DOHH2 (cell line): ENCODE measurements at regions not wholly inside any gene's neighbourhood (a gene's known extent, or its start where the extent isn't known, plus 50 kb on each side); places are given as distances from the start of the nearest gene placed in this dataset.

Experiments
- H3F3A ChIP-seq: fragments of 200-600 bp; sonication (generic), shearing (Covaris generic); 2 replicates; pipeline ENCODE4 v1.6.0; 2016; ENCODE audit warnings: antibody characterized with exemption, mild to moderate bottlenecking; ENCODE audit not compliant: control insufficient read depth, insufficient read depth
- H3K27ac ChIP-seq: fragments of 200-600 bp; sonication (generic); 2 replicates; pipeline ENCODE4 v1.5.1; 2014; ENCODE audit warnings: low read depth, mild to moderate bottlenecking, low read length, moderate library complexity
- H3K27me3 ChIP-seq: fragments of 200-600 bp; sonication (generic); 2 replicates; pipeline ENCODE4 v1.6.1; 2014; ENCODE audit warnings: mild to moderate bottlenecking, low read length, mixed read lengths; ENCODE audit not compliant: control insufficient read depth
- H3K36me3 ChIP-seq: fragments of 200-600 bp; sonication (generic); 2 replicates; pipeline ENCODE4 v1.6.1; 2014; ENCODE audit warnings: mild to moderate bottlenecking, low read length, moderate library complexity, mixed read lengths; ENCODE audit not compliant: control insufficient read depth
- H3K4me1 ChIP-seq: fragments of 200-600 bp; sonication (generic); 2 replicates; pipeline ENCODE4 v1.6.1; 2014; ENCODE audit warnings: mild to moderate bottlenecking, low read length, mixed read lengths; ENCODE audit not compliant: control insufficient read depth
- H3K4me2 ChIP-seq: fragments of 200-600 bp; sonication (generic); 2 replicates; pipeline ENCODE4 v1.6.0; 2014; ENCODE audit warnings: mild to moderate bottlenecking, low read length, moderate library complexity
- H3K4me3 ChIP-seq: fragments of 200-600 bp; sonication (generic); 2 replicates; pipeline ENCODE4 v1.5.1; 2014; ENCODE audit warnings: mild to moderate bottlenecking, low read length, mixed read lengths
- H3K79me2 ChIP-seq: fragments of 200-600 bp; sonication (generic); 2 replicates; pipeline ENCODE4 v1.6.1; 2014; ENCODE audit warnings: mild to moderate bottlenecking, low read length, mixed read lengths; ENCODE audit not compliant: control insufficient read depth
- H3K9me2 ChIP-seq: fragments of 200-600 bp; sonication (generic); replicated peaks from 2 replicates; pipeline ENCODE4 v1.6.1; 2014; ENCODE audit warnings: mild to moderate bottlenecking, low read length, mixed read lengths; ENCODE audit not compliant: control insufficient read depth
- H3K9me3 ChIP-seq: fragments of 200-600 bp; sonication (generic); 2 replicates; pipeline ENCODE4 v1.6.1; 2014; ENCODE audit warnings: antibody characterized with exemption, low read length, mixed read lengths; ENCODE audit not compliant: control insufficient read depth, insufficient read depth
- H4K20me1 ChIP-seq: fragments of 200-600 bp; sonication (generic); 2 replicates; pipeline ENCODE4 v1.6.0; 2014; ENCODE audit warnings: low read depth, mild to moderate bottlenecking, antibody characterized with exemption, low read length, moderate library complexity; ENCODE audit not compliant: control insufficient read depth, insufficient read depth
- EZH2phosphoT487 ChIP-seq: fragments of 200-600 bp; sonication (generic); IDR thresholded peaks from 2 replicates; pipeline ENCODE4 v1.6.1; 2017; ENCODE audit warnings: borderline replicate concordance, mild to moderate bottlenecking, antibody characterized with exemption, low read length, moderate library complexity, mixed read lengths
- TF ChIP-seq, protein P1 (sequence below): fragments of 200-600 bp; sonication (generic); IDR thresholded peaks from one replicate; pipeline ENCODE4 v1.5.1; 2014; ENCODE audit warnings: antibody characterized with exemption, mild to moderate bottlenecking, low read depth, low read length; ENCODE audit not compliant: poor library complexity, severe bottlenecking

DNA sequence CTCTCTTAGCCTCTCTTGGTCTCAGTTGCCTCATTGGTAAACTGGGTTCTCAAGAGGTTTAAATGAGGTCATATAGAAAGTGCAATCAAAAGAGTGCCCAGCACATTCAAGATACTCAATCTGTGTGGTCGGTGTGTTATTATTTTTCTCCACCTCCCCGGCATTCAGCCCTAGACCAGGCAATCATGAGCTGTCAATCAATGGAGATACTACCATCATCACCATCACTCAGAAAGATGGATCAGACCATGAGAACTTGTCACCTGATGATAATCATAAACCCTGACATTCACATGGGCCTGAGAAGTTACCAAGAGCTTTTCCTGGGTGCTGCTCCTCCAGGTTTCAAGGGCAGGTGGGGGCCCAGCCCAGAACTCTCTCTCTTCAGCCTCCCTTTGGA, 166.1 kb downstream of the MN1 start:
- TF ChIP-seq, protein P1, sequence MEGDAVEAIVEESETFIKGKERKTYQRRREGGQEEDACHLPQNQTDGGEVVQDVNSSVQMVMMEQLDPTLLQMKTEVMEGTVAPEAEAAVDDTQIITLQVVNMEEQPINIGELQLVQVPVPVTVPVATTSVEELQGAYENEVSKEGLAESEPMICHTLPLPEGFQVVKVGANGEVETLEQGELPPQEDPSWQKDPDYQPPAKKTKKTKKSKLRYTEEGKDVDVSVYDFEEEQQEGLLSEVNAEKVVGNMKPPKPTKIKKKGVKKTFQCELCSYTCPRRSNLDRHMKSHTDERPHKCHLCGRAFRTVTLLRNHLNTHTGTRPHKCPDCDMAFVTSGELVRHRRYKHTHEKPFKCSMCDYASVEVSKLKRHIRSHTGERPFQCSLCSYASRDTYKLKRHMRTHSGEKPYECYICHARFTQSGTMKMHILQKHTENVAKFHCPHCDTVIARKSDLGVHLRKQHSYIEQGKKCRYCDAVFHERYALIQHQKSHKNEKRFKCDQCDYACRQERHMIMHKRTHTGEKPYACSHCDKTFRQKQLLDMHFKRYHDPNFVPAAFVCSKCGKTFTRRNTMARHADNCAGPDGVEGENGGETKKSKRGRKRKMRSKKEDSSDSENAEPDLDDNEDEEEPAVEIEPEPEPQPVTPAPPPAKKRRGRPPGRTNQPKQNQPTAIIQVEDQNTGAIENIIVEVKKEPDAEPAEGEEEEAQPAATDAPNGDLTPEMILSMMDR, result no peak
- no peak for TF ChIP-seq EZH2phosphoT487

DNA sequence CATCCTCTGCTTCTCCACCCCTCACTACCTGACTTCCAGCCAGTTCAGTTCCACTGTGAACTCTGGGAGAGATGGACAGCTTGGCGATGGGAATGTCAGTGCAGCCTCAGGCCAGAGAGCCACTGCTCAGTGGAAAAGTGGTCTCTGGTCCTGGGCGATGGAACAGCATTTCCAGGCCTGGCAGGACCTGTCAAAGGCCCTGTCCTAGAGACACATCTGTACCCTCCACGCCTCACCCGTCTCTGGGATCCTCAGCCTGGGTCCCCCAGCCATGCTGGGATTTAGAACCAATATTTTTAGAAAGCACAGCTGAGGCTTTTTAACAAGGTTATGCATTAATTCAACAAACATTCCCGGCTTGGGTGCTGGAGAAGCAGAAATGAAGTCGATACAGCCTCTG, 165.7 kb downstream of the MN1 start:
- H3K4me1 ChIP-seq, result no peaks in the 10 kb centered on the region
- TF ChIP-seq, protein P1, result no peak
- TF ChIP-seq EZH2phosphoT487, result no peak
- H3F3A ChIP-seq, result no peaks in the 10 kb centered on the region

More for the DNA sequence above, 166.1 kb downstream of the MN1 start:
- H3F3A ChIP-seq, result no peaks in the 10 kb centered on the region
- no peak overlapping the region for H3K27ac ChIP-seq
- H3K27me3 ChIP-seq, result no peaks in the 10 kb centered on the region
- no peak overlapping the region for H3K4me3 ChIP-seq
- no peaks in the 10 kb centered on the region for H4K20me1 ChIP-seq
- no peaks in the 10 kb centered on the region for H3K4me1 ChIP-seq
- no peaks in the 10 kb centered on the region for H3K36me3 ChIP-seq
- H3K79me2 ChIP-seq, result no peaks in the 10 kb centered on the region
- H3K4me2 ChIP-seq, result no peak overlapping the region
- H3K9me3 ChIP-seq, result no peaks in the 10 kb centered on the region
- no peaks in the 10 kb centered on the region for H3K9me2 ChIP-seq

DNA sequence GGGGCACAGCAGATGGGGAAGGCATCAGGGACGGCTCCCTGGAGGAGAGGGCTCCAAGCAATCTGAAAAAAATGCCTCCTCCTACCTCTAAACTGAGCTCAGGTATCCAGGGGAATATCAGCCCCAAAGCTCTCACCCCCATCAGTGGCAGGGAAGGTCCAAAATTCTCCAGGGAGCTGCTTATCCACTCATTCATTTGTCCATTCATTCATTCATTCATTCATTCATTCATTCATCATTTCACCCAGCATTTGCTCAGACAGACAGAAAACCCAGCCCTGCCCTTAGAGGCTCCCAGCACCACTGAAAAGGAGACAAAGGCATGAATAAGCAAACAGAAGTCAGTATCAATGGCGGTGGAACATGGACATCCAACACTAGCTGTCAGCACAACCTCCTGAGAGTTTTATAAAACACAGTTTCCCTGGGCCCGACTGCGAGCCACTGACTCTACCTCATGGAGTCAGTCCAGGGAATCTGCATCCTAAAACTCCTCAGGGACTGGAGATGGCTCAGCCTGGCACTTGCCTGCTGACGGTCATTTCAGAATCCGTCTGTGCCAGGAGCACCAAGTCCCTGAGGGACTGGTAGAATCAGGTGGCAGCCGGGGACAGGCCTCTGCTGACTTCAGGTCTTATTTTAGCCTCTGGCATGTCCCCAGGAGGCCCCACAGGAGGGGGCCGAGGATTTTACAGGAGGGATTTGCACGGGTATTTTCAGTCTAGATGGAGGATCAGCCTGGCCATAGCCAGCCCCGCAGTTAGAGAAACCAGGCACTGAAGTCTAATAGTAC, 164.6 kb downstream of the MN1 start:
- Histone ChIP-seq H3K4me3 (no peak overlapping the region), H3K9me3 (no peaks in the 10 kb centered on the region)

More for the DNA sequence above, 165.7 kb downstream of the MN1 start:
- no peaks in the 10 kb centered on the region for H3K79me2 ChIP-seq
- H3K4me2 ChIP-seq, result no peak overlapping the region
- H3K9me3 ChIP-seq, result no peaks in the 10 kb centered on the region
- H3K36me3 ChIP-seq, result no peaks in the 10 kb centered on the region
- no peaks in the 10 kb centered on the region for H3K9me2 ChIP-seq
- no peak overlapping the region for H3K27ac ChIP-seq
- H3K27me3 ChIP-seq, result no peaks in the 10 kb centered on the region
- H4K20me1 ChIP-seq, result no peaks in the 10 kb centered on the region
- H3K4me3 ChIP-seq, result no peak overlapping the region

More for the DNA sequence above, 164.6 kb downstream of the MN1 start:
- no peaks in the 10 kb centered on the region for H3K79me2 ChIP-seq
- H3F3A ChIP-seq, result no peaks in the 10 kb centered on the region
- TF ChIP-seq, protein P1, result no peak
- TF ChIP-seq EZH2phosphoT487, result no peak
- H3K4me1 ChIP-seq, result no peaks in the 10 kb centered on the region
- no peaks in the 10 kb centered on the region for H3K36me3 ChIP-seq
- H3K27ac ChIP-seq, result no peak overlapping the region
- no peaks in the 10 kb centered on the region for H4K20me1 ChIP-seq
- H3K9me2 ChIP-seq, result no peaks in the 10 kb centered on the region
- H3K27me3 ChIP-seq, result no peaks in the 10 kb centered on the region
- no peak overlapping the region for H3K4me2 ChIP-seq
